Endodermal cell (in vitro differentiated cells): ENCODE measurements at regions not wholly inside any gene's neighbourhood (a gene's known extent, or its start where the extent isn't known, plus 50 kb on each side); places are given as distances from the start of the nearest gene placed in this dataset.

Experiments
- DNase-seq: peaks from one replicate; pipeline ENCODE4 v3.0.0-alpha.2; 2017
- H3K27ac ChIP-seq: 2 replicates; pipeline ENCODE4 v1.5.1; 2013; ENCODE audit warnings: mild to moderate bottlenecking, low read depth, low read length, moderate library complexity
- H3K27me3 ChIP-seq: 2 replicates; pipeline ENCODE4 v1.6.1; 2013; ENCODE audit warnings: mild to moderate bottlenecking, low read length, moderate library complexity; ENCODE audit not compliant: insufficient read depth, control insufficient read depth, poor library complexity, severe bottlenecking
- H3K36me3 ChIP-seq: 2 replicates; pipeline ENCODE4 v1.7.0; 2013; ENCODE audit warnings: mild to moderate bottlenecking, low read length, moderate library complexity; ENCODE audit not compliant: control insufficient read depth, insufficient read depth
- H3K4me1 ChIP-seq: one replicate; pipeline ENCODE4 v1.7.0; 2013; ENCODE audit warnings: low read length; ENCODE audit not compliant: control insufficient read depth, insufficient read depth
- H3K4me3 ChIP-seq: 2 replicates; pipeline ENCODE4 v1.5.1; 2013; ENCODE audit warnings: mild to moderate bottlenecking, low read length, moderate library complexity
- H3K9ac ChIP-seq: 2 replicates; pipeline ENCODE4 v1.6.1; 2013; ENCODE audit warnings: mild to moderate bottlenecking, low read length, moderate library complexity; ENCODE audit not compliant: poor library complexity, severe bottlenecking; ENCODE audit errors: extremely low read depth
- H3K9me3 ChIP-seq: 2 replicates; pipeline ENCODE4 v1.6.1; 2013; ENCODE audit warnings: mild to moderate bottlenecking, low read length, moderate library complexity; ENCODE audit not compliant: control insufficient read depth
- H3K27ac Mint-ChIP-seq: 2 replicates; pipeline ENCODE4 v1.8.0; 2020; ENCODE audit warnings: mixed read lengths
- H3K27me3 Mint-ChIP-seq: 2 replicates; pipeline ENCODE4 v1.8.0; 2021; ENCODE audit warnings: mild to moderate bottlenecking, mixed read lengths; ENCODE audit not compliant: insufficient read depth
- H3K36me3 Mint-ChIP-seq: 2 replicates; pipeline ENCODE4 v1.8.0; 2020; ENCODE audit warnings: low read depth, mixed read lengths
- H3K4me1 Mint-ChIP-seq: 2 replicates; pipeline ENCODE4 v1.8.0; 2020; ENCODE audit warnings: mixed read lengths
- H3K4me3 Mint-ChIP-seq: 2 replicates; pipeline ENCODE4 v1.8.0; 2020; ENCODE audit warnings: mild to moderate bottlenecking, moderate library complexity, mixed read lengths
- H3K9me3 Mint-ChIP-seq: 2 replicates; pipeline ENCODE4 v1.8.0; 2020; ENCODE audit warnings: mild to moderate bottlenecking, mixed read lengths
- WGBS, 2 experiments: methylation state at CpG; one replicate each; pipeline versions ENCODE4 v1.1.5 to v1.1.7; 2013; ENCODE audit warnings: missing lambda C conversion rate in 2 of 2, mixed read lengths in 1 of 2; ENCODE audit not compliant: insufficient coverage in 1 of 2, insufficient read length in 1 of 2; 5-methylcytosine and 5-hydroxymethylcytosine counted together
- TF ChIP-seq, protein P1 (sequence below): fragments of 200-600 bp; sonication (generic); conservative IDR thresholded peaks from 2 replicates; pipeline ENCODE4 v1.5.0; 2021; ENCODE audit warnings: antibody characterized with exemption, mild to moderate bottlenecking

DNA sequence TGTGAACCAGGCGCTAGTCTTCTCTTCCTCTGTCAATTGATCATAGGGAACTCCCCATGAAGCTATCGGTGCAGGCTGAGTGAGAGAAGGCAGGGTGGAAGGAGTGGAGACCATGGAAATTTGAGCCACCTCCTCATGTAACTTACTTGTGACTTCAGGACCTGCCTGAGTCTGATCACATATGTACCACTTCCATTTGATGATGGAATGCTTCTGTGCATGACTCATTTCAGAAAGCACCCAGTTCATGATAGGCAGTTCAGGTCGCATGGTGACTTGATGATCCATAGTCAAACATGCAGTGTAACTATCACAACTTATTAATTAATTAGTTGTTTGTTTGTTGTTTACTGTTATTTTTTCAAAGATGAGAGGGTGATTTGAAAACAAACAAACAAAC, 1296.7 kb downstream of the SUCLG1 start:
- Mint-ChIP-seq H3K27me3 (no peaks in the 10 kb centered on the region), H3K36me3 (no peaks in the 10 kb centered on the region), H3K4me1 (no peaks in the 10 kb centered on the region), H3K4me3 (no peak overlapping the region), H3K9me3 (no peaks in the 10 kb centered on the region), H3K27ac (no peak overlapping the region)
- TF ChIP-seq, protein P1, sequence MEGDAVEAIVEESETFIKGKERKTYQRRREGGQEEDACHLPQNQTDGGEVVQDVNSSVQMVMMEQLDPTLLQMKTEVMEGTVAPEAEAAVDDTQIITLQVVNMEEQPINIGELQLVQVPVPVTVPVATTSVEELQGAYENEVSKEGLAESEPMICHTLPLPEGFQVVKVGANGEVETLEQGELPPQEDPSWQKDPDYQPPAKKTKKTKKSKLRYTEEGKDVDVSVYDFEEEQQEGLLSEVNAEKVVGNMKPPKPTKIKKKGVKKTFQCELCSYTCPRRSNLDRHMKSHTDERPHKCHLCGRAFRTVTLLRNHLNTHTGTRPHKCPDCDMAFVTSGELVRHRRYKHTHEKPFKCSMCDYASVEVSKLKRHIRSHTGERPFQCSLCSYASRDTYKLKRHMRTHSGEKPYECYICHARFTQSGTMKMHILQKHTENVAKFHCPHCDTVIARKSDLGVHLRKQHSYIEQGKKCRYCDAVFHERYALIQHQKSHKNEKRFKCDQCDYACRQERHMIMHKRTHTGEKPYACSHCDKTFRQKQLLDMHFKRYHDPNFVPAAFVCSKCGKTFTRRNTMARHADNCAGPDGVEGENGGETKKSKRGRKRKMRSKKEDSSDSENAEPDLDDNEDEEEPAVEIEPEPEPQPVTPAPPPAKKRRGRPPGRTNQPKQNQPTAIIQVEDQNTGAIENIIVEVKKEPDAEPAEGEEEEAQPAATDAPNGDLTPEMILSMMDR, result no peak
- 98 to 100% methylated on average over 2 to 3 of the region's 3 CpGs for WGBS, 2 experiments
- no peaks in the 10 kb centered on the region for H3K36me3 ChIP-seq
- no peaks in the 10 kb centered on the region for H3K4me1 ChIP-seq
- H3K9ac ChIP-seq, result no peak overlapping the region
- no peaks in the 10 kb centered on the region for H3K27me3 ChIP-seq
- DNase-seq, result no peak
- H3K9me3 ChIP-seq, result no peaks in the 10 kb centered on the region
- H3K4me3 ChIP-seq, result no peak overlapping the region
- no peak overlapping the region for H3K27ac ChIP-seq

DNA sequence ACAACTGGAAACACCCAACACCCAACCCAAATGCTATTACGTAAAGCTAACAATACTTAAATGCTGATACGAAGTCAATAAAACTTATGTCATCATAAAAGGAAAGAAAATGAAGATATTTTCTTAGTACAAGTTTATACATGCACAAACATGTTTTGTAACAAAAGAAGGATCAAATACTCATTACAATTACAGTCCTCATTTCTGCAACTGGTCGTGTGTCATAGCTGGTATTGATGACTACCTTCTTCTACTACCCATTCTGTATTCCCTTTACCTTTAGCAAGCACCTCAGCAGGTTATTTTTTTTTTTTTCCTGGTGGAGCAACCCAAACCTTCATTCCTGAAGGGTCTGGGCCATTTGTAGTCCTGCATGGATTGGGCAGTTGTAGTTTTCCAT, 1298.5 kb downstream of the SUCLG1 start:
- H3K27ac Mint-ChIP-seq, result no peak overlapping the region
- H3K27me3 Mint-ChIP-seq, result no peaks in the 10 kb centered on the region
- H3K9me3 Mint-ChIP-seq, result peaks cover 4% of the 10 kb centered on the region
- DNase-seq, result no peak
- Histone ChIP-seq H3K27me3 (no peaks in the 10 kb centered on the region), H3K27ac (no peak overlapping the region), H3K9me3 (no peaks in the 10 kb centered on the region), H3K36me3 (no peaks in the 10 kb centered on the region), H3K4me1 (no peaks in the 10 kb centered on the region), H3K9ac (no peak overlapping the region), H3K4me3 (no peak overlapping the region)
- 83 to 91% methylated on average over 1 to 2 of the region's 3 CpGs for WGBS, 2 experiments
- no peak overlapping the region for H3K4me3 Mint-ChIP-seq
- TF ChIP-seq, protein P1, result no peak
- no peaks in the 10 kb centered on the region for H3K36me3 Mint-ChIP-seq
- no peaks in the 10 kb centered on the region for H3K4me1 Mint-ChIP-seq

DNA sequence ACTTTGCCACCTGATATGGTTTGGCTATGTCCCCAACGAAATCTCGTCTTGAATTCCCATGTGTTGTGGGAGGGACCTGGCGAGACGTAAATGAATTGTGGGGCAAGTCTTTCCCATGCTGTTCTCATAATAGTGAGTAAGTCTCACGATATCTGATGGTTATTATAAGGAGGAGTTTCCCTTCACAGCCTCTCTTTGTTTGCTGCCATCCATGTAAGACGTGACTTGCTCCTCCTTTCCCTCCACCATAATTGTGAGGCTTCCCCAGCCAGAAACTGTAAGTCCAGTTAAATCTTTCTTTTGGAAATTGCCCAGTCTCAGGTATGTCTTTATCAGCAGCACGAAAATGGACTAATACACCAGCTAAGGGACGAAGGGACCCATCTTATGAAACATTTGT, 1303.3 kb downstream of the SUCLG1 start:
- Mint-ChIP-seq H3K9me3 (peaks cover 4% of the 10 kb centered on the region), H3K4me3 (no peak overlapping the region), H3K36me3 (no peaks in the 10 kb centered on the region), H3K27ac (no peak overlapping the region), H3K27me3 (no peaks in the 10 kb centered on the region), H3K4me1 (no peaks in the 10 kb centered on the region)
- Histone ChIP-seq H3K36me3 (no peaks in the 10 kb centered on the region), H3K9me3 (no peaks in the 10 kb centered on the region), H3K27ac (no peak overlapping the region), H3K4me1 (no peaks in the 10 kb centered on the region), H3K27me3 (no peaks in the 10 kb centered on the region), H3K9ac (no peak overlapping the region), H3K4me3 (no peak overlapping the region)
- TF ChIP-seq, protein P1, result no peak
- no peak for DNase-seq
- 94 to 95% methylated on average over 6 to 8 of the region's 8 CpGs for WGBS, 2 experiments
